ENCODE measurements at regions not wholly inside any gene's neighbourhood (a gene's known extent, or its start where the extent isn't known, plus 50 kb on each side); places are given as distances from the start of the nearest gene placed in this dataset.

- Histone ChIP-seq H3K27ac (ENCODE audit: low read length) (no peak overlapping the region), H3K4me3 (ENCODE audit: low read length) (no peak overlapping the region), H3K9me3 (ENCODE audit: control insufficient read depth, low read depth, low read length) (no peaks in the 10 kb centered on the region), H3K36me3 (ENCODE audit: control insufficient read depth, low read depth, low read length) (no peaks in the 10 kb centered on the region), H3K9ac (ENCODE audit: low read length) (no peak overlapping the region), H3K27me3 (ENCODE audit: control insufficient read depth, insufficient read depth, low read length) (no peaks in the 10 kb centered on the region), H3K4me1 (ENCODE audit: control insufficient read depth, low read depth, low read length) (no peaks in the 10 kb centered on the region)
Measured at GRCh38 chr5:118561235-118561634, 427.1 kb downstream of the DTWD2 start.

- Histone ChIP-seq H3K27ac (ENCODE audit: low read length) (no peak overlapping the region), H3K36me3 (ENCODE audit: control insufficient read depth, low read depth, low read length) (no peaks in the 10 kb centered on the region), H3K9me3 (ENCODE audit: control insufficient read depth, low read depth, low read length) (no peaks in the 10 kb centered on the region), H3K4me3 (ENCODE audit: low read length) (no peak overlapping the region), H3K27me3 (ENCODE audit: control insufficient read depth, insufficient read depth, low read length) (no peaks in the 10 kb centered on the region), H3K4me1 (ENCODE audit: control insufficient read depth, low read depth, low read length) (no peaks in the 10 kb centered on the region), H3K9ac (ENCODE audit: low read length) (no peak overlapping the region)
Measured at GRCh38 chr5:118558871-118559270, 429.5 kb downstream of the DTWD2 start.

- Histone ChIP-seq H3K27ac (ENCODE audit: low read length) (no peak overlapping the region), H3K4me1 (ENCODE audit: control insufficient read depth, low read depth, low read length) (no peaks in the 10 kb centered on the region), H3K9ac (ENCODE audit: low read length) (no peak overlapping the region), H3K27me3 (ENCODE audit: control insufficient read depth, insufficient read depth, low read length) (no peaks in the 10 kb centered on the region), H3K36me3 (ENCODE audit: control insufficient read depth, low read depth, low read length) (no peaks in the 10 kb centered on the region), H3K4me3 (ENCODE audit: low read length) (no peak overlapping the region), H3K9me3 (ENCODE audit: control insufficient read depth, low read depth, low read length) (no peaks in the 10 kb centered on the region)
Measured at GRCh38 chr5:118557251-118557661, 431.1 kb downstream of the DTWD2 start.

- H3K9me3 ChIP-seq (ENCODE audit: control insufficient read depth, low read depth, low read length), result no peaks in the 10 kb centered on the region
- H3K4me3 ChIP-seq (ENCODE audit: low read length), result no peak overlapping the region
- H3K27ac ChIP-seq (ENCODE audit: low read length), result no peak overlapping the region
- H3K9ac ChIP-seq (ENCODE audit: low read length), result no peak overlapping the region
- H3K4me1 ChIP-seq (ENCODE audit: control insufficient read depth, low read depth, low read length), result no peaks in the 10 kb centered on the region
- H3K36me3 ChIP-seq (ENCODE audit: control insufficient read depth, low read depth, low read length), result no peaks in the 10 kb centered on the region
- H3K27me3 ChIP-seq (ENCODE audit: control insufficient read depth, insufficient read depth, low read length), result no peaks in the 10 kb centered on the region
Measured at GRCh38 chr5:118556792-118557191, 431.6 kb downstream of the DTWD2 start.

GRCh38 chr5:118555727-118556126 lies 432.6 kb downstream of the DTWD2 start:
- no peaks in the 10 kb centered on the region for H3K27me3 ChIP-seq (ENCODE audit: control insufficient read depth, insufficient read depth, low read length)
- no peaks in the 10 kb centered on the region for H3K4me1 ChIP-seq (ENCODE audit: control insufficient read depth, low read depth, low read length)
- no peak overlapping the region for H3K9ac ChIP-seq (ENCODE audit: low read length)
- no peak overlapping the region for H3K4me3 ChIP-seq (ENCODE audit: low read length)
- H3K9me3 ChIP-seq (ENCODE audit: control insufficient read depth, low read depth, low read length), result no peaks in the 10 kb centered on the region
- H3K36me3 ChIP-seq (ENCODE audit: control insufficient read depth, low read depth, low read length), result no peaks in the 10 kb centered on the region
- H3K27ac ChIP-seq (ENCODE audit: low read length), result no peak overlapping the region

GRCh38 chr5:118554981-118555380 lies 433.4 kb downstream of the DTWD2 start:
- no peaks in the 10 kb centered on the region for H3K36me3 ChIP-seq (ENCODE audit: control insufficient read depth, low read depth, low read length)
- H3K4me1 ChIP-seq (ENCODE audit: control insufficient read depth, low read depth, low read length), result no peaks in the 10 kb centered on the region
- no peak overlapping the region for H3K27ac ChIP-seq (ENCODE audit: low read length)
- no peaks in the 10 kb centered on the region for H3K9me3 ChIP-seq (ENCODE audit: control insufficient read depth, low read depth, low read length)
- no peak overlapping the region for H3K9ac ChIP-seq (ENCODE audit: low read length)
- H3K4me3 ChIP-seq (ENCODE audit: low read length), result no peak overlapping the region
- no peaks in the 10 kb centered on the region for H3K27me3 ChIP-seq (ENCODE audit: control insufficient read depth, insufficient read depth, low read length)

- Histone ChIP-seq H3K9ac (ENCODE audit: low read length) (no peak overlapping the region), H3K27me3 (ENCODE audit: control insufficient read depth, insufficient read depth, low read length) (no peaks in the 10 kb centered on the region), H3K4me3 (ENCODE audit: low read length) (no peak overlapping the region), H3K4me1 (ENCODE audit: control insufficient read depth, low read depth, low read length) (no peaks in the 10 kb centered on the region), H3K36me3 (ENCODE audit: control insufficient read depth, low read depth, low read length) (no peaks in the 10 kb centered on the region), H3K27ac (ENCODE audit: low read length) (no peak overlapping the region), H3K9me3 (ENCODE audit: control insufficient read depth, low read depth, low read length) (no peaks in the 10 kb centered on the region)
Measured at GRCh38 chr5:118554241-118554640, 434.1 kb downstream of the DTWD2 start.

GRCh38 chr5:118553662-118554061 lies 434.7 kb downstream of the DTWD2 start:
- Histone ChIP-seq H3K9me3 (ENCODE audit: control insufficient read depth, low read depth, low read length) (no peaks in the 10 kb centered on the region), H3K4me3 (ENCODE audit: low read length) (no peak overlapping the region), H3K27me3 (ENCODE audit: control insufficient read depth, insufficient read depth, low read length) (no peaks in the 10 kb centered on the region), H3K27ac (ENCODE audit: low read length) (no peak overlapping the region), H3K36me3 (ENCODE audit: control insufficient read depth, low read depth, low read length) (no peaks in the 10 kb centered on the region), H3K4me1 (ENCODE audit: control insufficient read depth, low read depth, low read length) (no peaks in the 10 kb centered on the region), H3K9ac (ENCODE audit: low read length) (no peak overlapping the region)

GRCh38 chr5:118552731-118553360 lies 435.5 kb downstream of the DTWD2 start:
- Histone ChIP-seq H3K27ac (ENCODE audit: low read length) (no peak overlapping the region), H3K9me3 (ENCODE audit: control insufficient read depth, low read depth, low read length) (no peaks in the 10 kb centered on the region), H3K36me3 (ENCODE audit: control insufficient read depth, low read depth, low read length) (no peaks in the 10 kb centered on the region), H3K4me1 (ENCODE audit: control insufficient read depth, low read depth, low read length) (no peaks in the 10 kb centered on the region), H3K27me3 (ENCODE audit: control insufficient read depth, insufficient read depth, low read length) (no peaks in the 10 kb centered on the region), H3K9ac (ENCODE audit: low read length) (no peak overlapping the region), H3K4me3 (ENCODE audit: low read length) (no peak overlapping the region)

GRCh38 chr5:118552146-118552545 lies 436.2 kb downstream of the DTWD2 start:
- Histone ChIP-seq H3K27ac (ENCODE audit: low read length) (no peak overlapping the region), H3K4me1 (ENCODE audit: control insufficient read depth, low read depth, low read length) (no peaks in the 10 kb centered on the region), H3K9me3 (ENCODE audit: control insufficient read depth, low read depth, low read length) (no peaks in the 10 kb centered on the region), H3K9ac (ENCODE audit: low read length) (no peak overlapping the region), H3K36me3 (ENCODE audit: control insufficient read depth, low read depth, low read length) (no peaks in the 10 kb centered on the region), H3K27me3 (ENCODE audit: control insufficient read depth, insufficient read depth, low read length) (no peaks in the 10 kb centered on the region), H3K4me3 (ENCODE audit: low read length) (no peak overlapping the region)

- Histone ChIP-seq H3K4me3 (ENCODE audit: low read length) (no peak overlapping the region), H3K27me3 (ENCODE audit: control insufficient read depth, insufficient read depth, low read length) (no peaks in the 10 kb centered on the region), H3K27ac (ENCODE audit: low read length) (no peak overlapping the region), H3K36me3 (ENCODE audit: control insufficient read depth, low read depth, low read length) (no peaks in the 10 kb centered on the region), H3K9ac (ENCODE audit: low read length) (no peak overlapping the region), H3K9me3 (ENCODE audit: control insufficient read depth, low read depth, low read length) (no peaks in the 10 kb centered on the region), H3K4me1 (ENCODE audit: control insufficient read depth, low read depth, low read length) (no peaks in the 10 kb centered on the region)
Measured at GRCh38 chr5:118551716-118552115, 436.6 kb downstream of the DTWD2 start.

GRCh38 chr5:118551031-118551430 lies 437.3 kb downstream of the DTWD2 start:
- no peaks in the 10 kb centered on the region for H3K27me3 ChIP-seq (ENCODE audit: control insufficient read depth, insufficient read depth, low read length)
- H3K9me3 ChIP-seq (ENCODE audit: control insufficient read depth, low read depth, low read length), result no peaks in the 10 kb centered on the region
- H3K4me3 ChIP-seq (ENCODE audit: low read length), result no peak overlapping the region
- H3K36me3 ChIP-seq (ENCODE audit: control insufficient read depth, low read depth, low read length), result no peaks in the 10 kb centered on the region
- no peak overlapping the region for H3K9ac ChIP-seq (ENCODE audit: low read length)
- no peak overlapping the region for H3K27ac ChIP-seq (ENCODE audit: low read length)
- no peaks in the 10 kb centered on the region for H3K4me1 ChIP-seq (ENCODE audit: control insufficient read depth, low read depth, low read length)
